GM12865 (cell line): ENCODE measurements at regions not wholly inside any gene's neighbourhood (a gene's known extent, or its start where the extent isn't known, plus 50 kb on each side); places are given as distances from the start of the nearest gene placed in this dataset.

Experiments
- DNase-seq: peaks from one replicate; pipeline ENCODE4 v3.0.0; 2010; ENCODE audit warnings: low read depth
- H3K4me3 ChIP-seq: 2 replicates; pipeline ENCODE4 v1.5.1; 2011; ENCODE audit warnings: mild to moderate bottlenecking, low read depth, low read length, control low read depth
- TF ChIP-seq, protein P1 (sequence below): IDR thresholded peaks from 2 replicates; pipeline ENCODE4 v1.5.1; 2011; ENCODE audit warnings: low read length, control low read depth, low read depth, inconsistent platforms; ENCODE audit not compliant: insufficient read depth; ENCODE audit errors: missing control alignments

GRCh38 chr4:10179957-10180602, 63.5 kb upstream of the WDR1 start:
- TF ChIP-seq, protein P1, sequence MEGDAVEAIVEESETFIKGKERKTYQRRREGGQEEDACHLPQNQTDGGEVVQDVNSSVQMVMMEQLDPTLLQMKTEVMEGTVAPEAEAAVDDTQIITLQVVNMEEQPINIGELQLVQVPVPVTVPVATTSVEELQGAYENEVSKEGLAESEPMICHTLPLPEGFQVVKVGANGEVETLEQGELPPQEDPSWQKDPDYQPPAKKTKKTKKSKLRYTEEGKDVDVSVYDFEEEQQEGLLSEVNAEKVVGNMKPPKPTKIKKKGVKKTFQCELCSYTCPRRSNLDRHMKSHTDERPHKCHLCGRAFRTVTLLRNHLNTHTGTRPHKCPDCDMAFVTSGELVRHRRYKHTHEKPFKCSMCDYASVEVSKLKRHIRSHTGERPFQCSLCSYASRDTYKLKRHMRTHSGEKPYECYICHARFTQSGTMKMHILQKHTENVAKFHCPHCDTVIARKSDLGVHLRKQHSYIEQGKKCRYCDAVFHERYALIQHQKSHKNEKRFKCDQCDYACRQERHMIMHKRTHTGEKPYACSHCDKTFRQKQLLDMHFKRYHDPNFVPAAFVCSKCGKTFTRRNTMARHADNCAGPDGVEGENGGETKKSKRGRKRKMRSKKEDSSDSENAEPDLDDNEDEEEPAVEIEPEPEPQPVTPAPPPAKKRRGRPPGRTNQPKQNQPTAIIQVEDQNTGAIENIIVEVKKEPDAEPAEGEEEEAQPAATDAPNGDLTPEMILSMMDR = no peak
- no peak for DNase-seq
- no peak overlapping the region for H3K4me3 ChIP-seq

GRCh38 chr4:10178763-10179162, 62.2 kb upstream of the WDR1 start:
- no peak for DNase-seq
- no peak overlapping the region for H3K4me3 ChIP-seq
- TF ChIP-seq, protein P1 = no peak

- H3K4me3 ChIP-seq = no peak overlapping the region
- no peak for DNase-seq
- TF ChIP-seq, protein P1 = no peak
Observed at GRCh38 chr4:10175626-10176025, 59.0 kb upstream of the WDR1 start.

- H3K4me3 ChIP-seq = no peak overlapping the region
- TF ChIP-seq, protein P1 = no peak
- no peak for DNase-seq
Observed at GRCh38 chr4:10173754-10174749, 57.5 kb upstream of the WDR1 start.

DNA sequence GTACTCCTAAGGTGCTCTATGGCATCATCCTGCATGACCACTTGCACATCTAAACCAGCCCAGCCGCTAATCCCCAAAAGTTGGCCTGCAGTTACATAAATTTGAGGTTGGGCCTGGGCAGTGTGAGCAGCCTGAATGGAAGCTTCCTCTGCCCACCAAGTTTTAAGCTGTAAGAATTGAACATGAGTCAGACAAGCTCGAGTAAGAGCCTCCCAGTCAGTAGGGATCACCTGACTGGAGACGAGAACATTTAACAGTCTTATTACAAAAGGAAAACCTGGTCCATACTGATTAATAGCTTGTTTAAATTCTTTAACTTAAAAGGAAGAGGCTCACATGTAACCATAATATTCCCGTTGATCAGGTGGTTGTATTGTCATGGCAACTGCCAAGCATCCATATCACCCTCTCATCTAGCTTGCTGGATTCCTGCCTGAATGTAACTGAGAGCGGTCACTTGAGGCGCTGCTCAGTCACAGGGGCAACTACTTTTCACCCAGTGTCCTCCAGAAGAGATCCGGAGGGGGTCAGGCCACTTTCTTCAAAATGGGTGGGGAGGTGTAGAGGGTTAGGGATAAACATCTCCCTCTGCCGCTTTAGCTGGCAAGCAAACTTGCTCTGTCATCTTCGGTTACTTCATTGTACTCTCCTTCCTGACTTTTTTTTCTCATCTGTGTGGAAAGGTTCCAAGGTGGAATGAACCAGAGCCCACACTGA, 56.6 kb upstream of the WDR1 start:
- TF ChIP-seq, protein P1 = no peak
- H3K4me3 ChIP-seq = no peak overlapping the region
- DNase-seq = no peak

- TF ChIP-seq, protein P1 = no peak
- DNase-seq = no peak
- H3K4me3 ChIP-seq = no peak overlapping the region
Observed at GRCh38 chr4:10172278-10172921, 55.8 kb upstream of the WDR1 start.
